ENCODE measurements at regions not wholly inside any gene's neighbourhood (a gene's known extent, or its start where the extent isn't known, plus 50 kb on each side); places are given as distances from the start of the nearest gene placed in this dataset.

DNA sequence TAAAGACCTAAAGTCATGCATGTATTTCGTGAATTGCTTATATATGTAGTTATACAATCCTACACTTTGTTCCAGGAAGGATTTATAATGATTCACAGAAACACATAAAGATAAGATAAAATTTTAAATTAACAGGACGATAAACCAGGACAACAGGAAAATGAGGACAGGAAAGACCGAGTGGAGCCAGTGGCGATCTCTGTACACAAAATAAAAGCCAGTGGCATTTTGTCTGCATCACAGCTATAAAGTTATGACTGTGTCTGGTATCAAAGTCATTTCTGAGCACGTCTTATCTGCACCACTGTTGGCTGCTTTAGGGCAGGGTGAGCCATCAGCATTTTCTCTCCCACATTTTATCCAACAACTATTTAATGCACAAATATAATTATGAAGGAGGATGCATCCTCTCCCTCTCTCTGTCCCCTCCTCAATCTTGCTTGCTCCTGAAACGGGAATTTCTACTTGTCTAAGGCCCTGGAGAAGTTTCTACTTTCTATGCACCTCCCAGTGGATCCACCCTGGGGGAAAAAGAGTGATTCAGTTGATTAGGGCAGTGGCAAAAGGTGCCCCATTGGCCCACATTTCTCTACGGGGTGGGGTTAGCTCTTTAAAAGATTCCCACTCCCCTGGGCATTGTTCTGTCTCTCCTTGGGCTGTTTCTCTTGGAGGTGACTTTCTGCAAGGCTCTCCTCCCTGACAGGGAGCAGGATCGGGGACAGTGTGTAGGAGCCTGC lies 159.4 kb upstream of the UBE2E1 start:
- in situ Hi-C loops (cut with MboI) (no loop called here), intact Hi-C loops (cut with micrococcal nuclease; ENCODE audit: unreplicated experiment) (no loop called here)
- Histone ChIP-seq H2AFZ (ENCODE audit: control insufficient read depth, low read depth, low read length) (no peak overlapping the region), H3K4me3 (no peak overlapping the region), H3K27ac (ENCODE audit: control insufficient read depth, insufficient read depth) (no peak overlapping the region), H4K20me1 (ENCODE audit: control insufficient read depth, insufficient read depth) (no peaks in the 10 kb centered on the region), H3K27me3 (replicated peaks in 1 of 2; ENCODE audit: control insufficient read depth in 2 of 2, insufficient read depth in 2 of 2, low read length in 1 of 2) (no peaks in the 10 kb centered on the region), H3K9me3 (replicated peaks; ENCODE audit: control insufficient read depth, insufficient read depth, low read length) (no peaks in the 10 kb centered on the region), H3K36me3 (ENCODE audit: control insufficient read depth in 2 of 2, insufficient read depth in 2 of 2, low read length in 1 of 2) (no peaks in the 10 kb centered on the region), H3K79me2 (ENCODE audit: control insufficient read depth, insufficient read depth, low read length) (no peaks in the 10 kb centered on the region), H3K4me2 (ENCODE audit: control insufficient read depth, insufficient read depth) (no peak overlapping the region), H3K9ac (ENCODE audit: control insufficient read depth, insufficient read depth, low read length) (no peak overlapping the region), H3K4me1 (ENCODE audit: control insufficient read depth, insufficient read depth, low read length) (peaks cover 26% of the 10 kb centered on the region)
- CTCF ChIA-PET, result no interaction called here
- ATAC-seq, result no peak
- TF ChIP-seq PAX5 (IDR thresholded peaks at IDR 0.05; ENCODE audit: borderline replicate concordance, low read depth, low read length), result no peak
- no peak for TF ChIP-seq PAX8 (IDR thresholded peaks at IDR 0.05)
- TF ChIP-seq NR2F1 (conservative IDR thresholded peaks at IDR 0.05), result no peak
- TF ChIP-seq, protein P1, sequence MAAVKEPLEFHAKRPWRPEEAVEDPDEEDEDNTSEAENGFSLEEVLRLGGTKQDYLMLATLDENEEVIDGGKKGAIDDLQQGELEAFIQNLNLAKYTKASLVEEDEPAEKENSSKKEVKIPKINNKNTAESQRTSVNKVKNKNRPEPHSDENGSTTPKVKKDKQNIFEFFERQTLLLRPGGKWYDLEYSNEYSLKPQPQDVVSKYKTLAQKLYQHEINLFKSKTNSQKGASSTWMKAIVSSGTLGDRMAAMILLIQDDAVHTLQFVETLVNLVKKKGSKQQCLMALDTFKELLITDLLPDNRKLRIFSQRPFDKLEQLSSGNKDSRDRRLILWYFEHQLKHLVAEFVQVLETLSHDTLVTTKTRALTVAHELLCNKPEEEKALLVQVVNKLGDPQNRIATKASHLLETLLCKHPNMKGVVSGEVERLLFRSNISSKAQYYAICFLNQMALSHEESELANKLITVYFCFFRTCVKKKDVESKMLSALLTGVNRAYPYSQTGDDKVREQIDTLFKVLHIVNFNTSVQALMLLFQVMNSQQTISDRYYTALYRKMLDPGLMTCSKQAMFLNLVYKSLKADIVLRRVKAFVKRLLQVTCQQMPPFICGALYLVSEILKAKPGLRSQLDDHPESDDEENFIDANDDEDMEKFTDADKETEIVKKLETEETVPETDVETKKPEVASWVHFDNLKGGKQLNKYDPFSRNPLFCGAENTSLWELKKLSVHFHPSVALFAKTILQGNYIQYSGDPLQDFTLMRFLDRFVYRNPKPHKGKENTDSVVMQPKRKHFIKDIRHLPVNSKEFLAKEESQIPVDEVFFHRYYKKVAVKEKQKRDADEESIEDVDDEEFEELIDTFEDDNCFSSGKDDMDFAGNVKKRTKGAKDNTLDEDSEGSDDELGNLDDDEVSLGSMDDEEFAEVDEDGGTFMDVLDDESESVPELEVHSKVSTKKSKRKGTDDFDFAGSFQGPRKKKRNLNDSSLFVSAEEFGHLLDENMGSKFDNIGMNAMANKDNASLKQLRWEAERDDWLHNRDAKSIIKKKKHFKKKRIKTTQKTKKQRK (IDR thresholded peaks at IDR 0.05; ENCODE audit: low read depth, low read length), result no peak
- SMC1A ChIA-PET (ENCODE audit: uncharacterized antibody, unreplicated experiment), result interaction anchor here (0.9 kb wide), 1 partner anchor 19 kb away, joined by 3 read pairs; no protein-coding TSS in a partner anchor
- BruUV-seq (replicated peaks), result no TSS peak
- POLR2A ChIA-PET, result no interaction called here
- RAD21 ChIA-PET (ENCODE audit: unreplicated experiment), result no interaction called here
- no peak for FAIRE-seq
- DNase-seq (ENCODE audit: low read depth, low spot score), result no peak
- 65% methylated on average over 8 of the region's 8 CpGs for WGBS (ENCODE audit: insufficient coverage, insufficient replicate concordance, low lambda C conversion rate, missing lambda C conversion rate)
